ENCODE measurements at regions not wholly inside any gene's neighbourhood (a gene's known extent, or its start where the extent isn't known, plus 50 kb on each side); places are given as distances from the start of the nearest gene placed in this dataset.

- H3K4me1 ChIP-seq (ENCODE audit: control insufficient read depth in 1 of 2, insufficient read depth in 2 of 2, low read length in 2 of 2): no peaks in the 10 kb centered on the region
- TF ChIP-seq CTCF (IDR thresholded peaks at IDR 0.05): no peak
- no peak overlapping the region for H3K27ac ChIP-seq (ENCODE audit: low read depth in 1 of 2, low read length in 2 of 2)
- no peaks in the 10 kb centered on the region for H3K36me3 ChIP-seq (replicated peaks in 1 of 2; ENCODE audit: control insufficient read depth in 1 of 2, insufficient read depth in 2 of 2, low read length in 2 of 2)
- intact Hi-C loops (cut with micrococcal nuclease): no loop called here
- H3K9me3 ChIP-seq (replicated peaks in 1 of 2; ENCODE audit: control insufficient read depth in 1 of 2, insufficient read depth in 1 of 2, low read length in 2 of 2): peaks cover 0 to 2% of the 10 kb centered on the region in 2 donors
- no peak overlapping the region for H2AFZ ChIP-seq (ENCODE audit: insufficient read depth, low read depth, low read length, poor library complexity, severe bottlenecking)
- H4K20me1 ChIP-seq (ENCODE audit: insufficient read depth, low read length): no peaks in the 10 kb centered on the region
- no peaks in the 10 kb centered on the region for H3K79me2 ChIP-seq (ENCODE audit: insufficient read depth, low read length)
- 83% methylated on average over 1 of the region's 1 CpG for WGBS (ENCODE audit: insufficient coverage)
- Mint-ChIP-seq H3K4me3 (no peak overlapping the region), H3K9me3 (peaks cover 0 to 6% (median 5%) of the 10 kb centered on the region in 7 donors), H3K4me1 (no peaks in the 10 kb centered on the region), H3K36me3 (no peaks in the 10 kb centered on the region), H3K27me3 (ENCODE audit: low read depth in 3 of 3) (peaks cover 0 to 6% (median 1%) of the 10 kb centered on the region in 3 donors), H3K27ac (no peak overlapping the region)
- no peak overlapping the region for H3K4me3 ChIP-seq (replicated peaks in 1 of 3; ENCODE audit: low read depth in 2 of 3, low read length in 3 of 3)
- H3K4me2 ChIP-seq (replicated peaks; ENCODE audit: extremely low read depth, low read length, poor library complexity, severe bottlenecking): no peak overlapping the region
- H3K9ac ChIP-seq (ENCODE audit: insufficient read depth, low read length, poor library complexity, severe bottlenecking): no peak overlapping the region
- DNase-seq: no peak
- H3K27me3 ChIP-seq (ENCODE audit: control insufficient read depth in 2 of 2, insufficient read depth in 2 of 2, low read length in 2 of 2): no peaks in the 10 kb centered on the region
These were observed 127.7 kb downstream of the LACC1 start for GRCh38 chr13:44007451-44007850.

GRCh38 chr13:44011036-44011435 lies 131.3 kb downstream of the LACC1 start:
- H3K4me1 ChIP-seq (ENCODE audit: control insufficient read depth in 1 of 2, insufficient read depth in 2 of 2, low read length in 2 of 2): no peaks in the 10 kb centered on the region
- H3K4me3 ChIP-seq (replicated peaks in 1 of 3; ENCODE audit: low read depth in 2 of 3, low read length in 3 of 3): no peak overlapping the region
- H3K27ac Mint-ChIP-seq: no peak overlapping the region
- no peaks in the 10 kb centered on the region for H3K4me1 Mint-ChIP-seq
- H3K4me2 ChIP-seq (replicated peaks; ENCODE audit: extremely low read depth, low read length, poor library complexity, severe bottlenecking): no peak overlapping the region
- H3K9ac ChIP-seq (ENCODE audit: insufficient read depth, low read length, poor library complexity, severe bottlenecking): no peak overlapping the region
- no peak overlapping the region for H3K4me3 Mint-ChIP-seq
- H3K36me3 ChIP-seq (replicated peaks in 1 of 2; ENCODE audit: control insufficient read depth in 1 of 2, insufficient read depth in 2 of 2, low read length in 2 of 2): no peaks in the 10 kb centered on the region
- H4K20me1 ChIP-seq (ENCODE audit: insufficient read depth, low read length): no peaks in the 10 kb centered on the region
- TF ChIP-seq CTCF (IDR thresholded peaks at IDR 0.05): no peak
- no peaks in the 10 kb centered on the region for H3K27me3 ChIP-seq (ENCODE audit: control insufficient read depth in 2 of 2, insufficient read depth in 2 of 2, low read length in 2 of 2)
- peaks cover 0 to 2% of the 10 kb centered on the region in 2 donors for H3K9me3 ChIP-seq (replicated peaks in 1 of 2; ENCODE audit: control insufficient read depth in 1 of 2, insufficient read depth in 1 of 2, low read length in 2 of 2)
- intact Hi-C loops (cut with micrococcal nuclease): no loop called here
- no peak overlapping the region for H3K27ac ChIP-seq (ENCODE audit: low read depth in 1 of 2, low read length in 2 of 2)
- H3K36me3 Mint-ChIP-seq: no peaks in the 10 kb centered on the region
- peaks cover 0 to 8% (median 2%) of the 10 kb centered on the region in 7 donors for H3K9me3 Mint-ChIP-seq
- no peaks in the 10 kb centered on the region for H3K79me2 ChIP-seq (ENCODE audit: insufficient read depth, low read length)
- no peak for DNase-seq
- H2AFZ ChIP-seq (ENCODE audit: insufficient read depth, low read depth, low read length, poor library complexity, severe bottlenecking): no peak overlapping the region
- peaks cover 0 to 2% (median 0%) of the 10 kb centered on the region in 3 donors for H3K27me3 Mint-ChIP-seq (ENCODE audit: low read depth in 3 of 3)
- no CpG with 5 or more reads among the region's 2 CpGs for WGBS (ENCODE audit: insufficient coverage)
